ENCODE measurements at regions not wholly inside any gene's neighbourhood (a gene's known extent, or its start where the extent isn't known, plus 50 kb on each side); places are given as distances from the start of the nearest gene placed in this dataset.

GRCh38 chr2:204321027-204321800 lies 224.1 kb upstream of the PARD3B start:
- no peak for TF ChIP-seq USF2 (CRISPR knock-in tag; IDR thresholded peaks at IDR 0.05)
- TF ChIP-seq AR (CRISPR knock-in tag; IDR thresholded peaks at IDR 0.05), result no peak
- TF ChIP-seq FOXJ3 (CRISPR knock-in tag; IDR thresholded peaks at IDR 0.05; ENCODE audit: borderline replicate concordance), result no peak
- TF ChIP-seq ERG (CRISPR knock-in tag; IDR thresholded peaks at IDR 0.05), result no peak
- no peak for TF ChIP-seq E2F4 (CRISPR knock-in tag; IDR thresholded peaks at IDR 0.05; ENCODE audit: borderline replicate concordance, low read depth)
- no peak for TF ChIP-seq ZNF423 (CRISPR knock-in tag; IDR thresholded peaks at IDR 0.05)
- TF ChIP-seq ZNF671 (CRISPR knock-in tag; IDR thresholded peaks at IDR 0.05), result no peak
- TF ChIP-seq JAZF1 (CRISPR knock-in tag; IDR thresholded peaks at IDR 0.05), result no peak
- TF ChIP-seq CBFB (CRISPR knock-in tag; IDR thresholded peaks at IDR 0.05; ENCODE audit: low read depth), result no peak
- no peak for TF ChIP-seq FOXK1 (CRISPR knock-in tag; IDR thresholded peaks at IDR 0.05)
- no peak for TF ChIP-seq ZNF219 (CRISPR knock-in tag; IDR thresholded peaks at IDR 0.05; ENCODE audit: borderline replicate concordance)
- no peak for TF ChIP-seq TEAD1 (CRISPR knock-in tag; IDR thresholded peaks at IDR 0.05)
- TF ChIP-seq STAT6 (CRISPR knock-in tag; conservative IDR thresholded peaks at IDR 0.05; ENCODE audit: low read depth), result no peak
- no peak for TF ChIP-seq ZBTB43 (CRISPR knock-in tag; IDR thresholded peaks at IDR 0.05)
- no peak for TF ChIP-seq PREB (CRISPR knock-in tag; IDR thresholded peaks at IDR 0.05; ENCODE audit: borderline replicate concordance)
- Mint-ChIP-seq H3K9me3 (peaks cover 7% of the 10 kb centered on the region), H3K36me3 (no peaks in the 10 kb centered on the region), H3K4me1 (peaks cover 9% of the 10 kb centered on the region), H3K27me3 (ENCODE audit: low read depth) (no peaks in the 10 kb centered on the region), H3K27ac (no peak overlapping the region), H3K4me3 (no peak overlapping the region)
- DNase-seq (ENCODE audit: low spot score) (no peak), ATAC-seq (no peak)
- ChIA-PET CTCF (no interaction called here), POLR2A (no interaction called here)
